WTC11 (cell line): ENCODE measurements at regions not wholly inside any gene's neighbourhood (a gene's known extent, or its start where the extent isn't known, plus 50 kb on each side); places are given as distances from the start of the nearest gene placed in this dataset.

ENCODE experiments used
- ATAC-seq: fragments of 200-7000 bp; cut with Tn5 transposase; 2 replicates; pipeline ENCODE4 v1.10.0; 2021; ENCODE audit warnings: mild to moderate bottlenecking, moderate library complexity
- CTCF ChIA-PET: fragments of 300-600 bp; sonication (Branson Sonifier 250); formaldehyde crosslinking; loops from one replicate; lab custom pipeline; 2021; ENCODE audit warnings: antibody characterized with exemption; lab: Charles Lee
- POLR2A ChIA-PET: fragments of 350-600 bp; sonication (Branson Sonifier 250); formaldehyde crosslinking; loops from one replicate; lab custom pipeline; 2021; ENCODE audit warnings: antibody characterized with exemption; lab: Charles Lee
- DNase-seq: peaks from one replicate; pipeline ENCODE4 v3.0.0; 2021; ENCODE audit warnings: low spot score
- H3K27ac Mint-ChIP-seq: 2 replicates; pipeline ENCODE4 v1.8.0; 2021; ENCODE audit warnings: mixed read lengths
- H3K27me3 Mint-ChIP-seq: 2 replicates; pipeline ENCODE4 v1.8.0; 2021; ENCODE audit warnings: low read depth, mild to moderate bottlenecking, moderate library complexity, mixed read lengths
- H3K36me3 Mint-ChIP-seq: 2 replicates; pipeline ENCODE4 v1.8.0; 2021; ENCODE audit warnings: mixed read lengths
- H3K4me1 Mint-ChIP-seq: 2 replicates; pipeline ENCODE4 v1.8.0; 2022; ENCODE audit warnings: mixed read lengths
- H3K4me3 Mint-ChIP-seq: 2 replicates; pipeline ENCODE4 v1.8.0; 2021; ENCODE audit warnings: mild to moderate bottlenecking, moderate library complexity, mixed read lengths
- H3K9me3 Mint-ChIP-seq: 2 replicates; pipeline ENCODE4 v1.8.0; 2021; ENCODE audit warnings: mixed read lengths
- AR ChIP-seq: fragments of 250-450 bp; sonication (Bioruptor Pico); IDR thresholded peaks from 2 replicates; pipeline ENCODE4 v1.9.0; 2021; ENCODE audit warnings: mild to moderate bottlenecking
- ELF4 ChIP-seq: sonication (generic); formaldehyde crosslinking; IDR thresholded peaks from 2 replicates; pipeline ENCODE4 v1.8.1; 2022; ENCODE audit warnings: low read depth, mild to moderate bottlenecking, moderate library complexity, missing genetic modification reagents
- EMX1 ChIP-seq: fragments of 250-450 bp; sonication (Bioruptor Pico); IDR thresholded peaks from 2 replicates; pipeline ENCODE4 v1.8.0; 2021; ENCODE audit warnings: mild to moderate bottlenecking
- ETV6 ChIP-seq: sonication (generic); formaldehyde crosslinking; IDR thresholded peaks from 2 replicates; pipeline ENCODE4 v1.8.1; 2022; ENCODE audit warnings: mild to moderate bottlenecking, missing genetic modification reagents
- HMGXB4 ChIP-seq: sonication (generic); formaldehyde crosslinking; IDR thresholded peaks from 2 replicates; pipeline ENCODE4 v1.8.1; 2023; ENCODE audit warnings: mild to moderate bottlenecking, moderate library complexity, missing genetic modification reagents
- JUN ChIP-seq: sonication (generic); formaldehyde crosslinking; IDR thresholded peaks from 2 replicates; pipeline ENCODE4 v1.8.0; 2023; ENCODE audit warnings: mild to moderate bottlenecking, missing genetic modification reagents
- MAX ChIP-seq: sonication (generic); formaldehyde crosslinking; IDR thresholded peaks from 2 replicates; pipeline ENCODE4 v1.8.0; 2022; ENCODE audit warnings: mild to moderate bottlenecking, missing genetic modification reagents
- MLX ChIP-seq: sonication (generic); formaldehyde crosslinking; IDR thresholded peaks from 2 replicates; pipeline ENCODE4 v1.8.1; 2023; ENCODE audit warnings: mild to moderate bottlenecking, missing genetic modification reagents, moderate library complexity
- NFE2L1 ChIP-seq: sonication (generic); formaldehyde crosslinking; IDR thresholded peaks from 2 replicates; pipeline ENCODE4 v1.8.1; 2023; ENCODE audit warnings: missing genetic modification reagents
- NR2C2 ChIP-seq: sonication (generic); formaldehyde crosslinking; IDR thresholded peaks from 2 replicates; pipeline ENCODE4 v1.8.0; 2022; ENCODE audit warnings: mild to moderate bottlenecking, missing genetic modification reagents
- NR3C1 ChIP-seq: sonication (generic); formaldehyde crosslinking; conservative IDR thresholded peaks from 2 replicates; pipeline ENCODE4 v1.8.1; 2023; ENCODE audit warnings: low read depth, mild to moderate bottlenecking, missing genetic modification reagents
- TP53 ChIP-seq: sonication (generic); formaldehyde crosslinking; IDR thresholded peaks from 2 replicates; pipeline ENCODE4 v1.8.1; 2023; ENCODE audit warnings: mild to moderate bottlenecking, missing genetic modification reagents
- ZNF121 ChIP-seq: sonication (generic); formaldehyde crosslinking; IDR thresholded peaks from 2 replicates; pipeline ENCODE4 v1.8.0; 2023; ENCODE audit warnings: missing genetic modification reagents
- ZNF219 ChIP-seq: sonication (generic); formaldehyde crosslinking; IDR thresholded peaks from 2 replicates; pipeline ENCODE4 v1.8.0; 2023; ENCODE audit warnings: missing genetic modification reagents, mild to moderate bottlenecking, borderline replicate concordance
- ZNF263 ChIP-seq: sonication (generic); formaldehyde crosslinking; IDR thresholded peaks from 2 replicates; pipeline ENCODE4 v1.8.1; 2022; ENCODE audit warnings: low read depth, mild to moderate bottlenecking, moderate library complexity, missing genetic modification reagents
- ZNF396 ChIP-seq: fragments of 250-450 bp; sonication (Bioruptor Pico); IDR thresholded peaks from 2 replicates; pipeline ENCODE4 v1.8.0; 2021; ENCODE audit warnings: mild to moderate bottlenecking, moderate library complexity, borderline replicate concordance
- TF ChIP-seq, protein P1 (sequence below): sonication (generic); formaldehyde crosslinking; IDR thresholded peaks from 2 replicates; pipeline ENCODE4 v1.8.0; 2023; ENCODE audit warnings: mild to moderate bottlenecking, missing genetic modification reagents
- TF ChIP-seq, protein P2 (sequence below): fragments of 200-600 bp; IDR thresholded peaks from 2 replicates; pipeline ENCODE4 v1.8.0; 2022; ENCODE audit warnings: antibody characterized with exemption

DNA sequence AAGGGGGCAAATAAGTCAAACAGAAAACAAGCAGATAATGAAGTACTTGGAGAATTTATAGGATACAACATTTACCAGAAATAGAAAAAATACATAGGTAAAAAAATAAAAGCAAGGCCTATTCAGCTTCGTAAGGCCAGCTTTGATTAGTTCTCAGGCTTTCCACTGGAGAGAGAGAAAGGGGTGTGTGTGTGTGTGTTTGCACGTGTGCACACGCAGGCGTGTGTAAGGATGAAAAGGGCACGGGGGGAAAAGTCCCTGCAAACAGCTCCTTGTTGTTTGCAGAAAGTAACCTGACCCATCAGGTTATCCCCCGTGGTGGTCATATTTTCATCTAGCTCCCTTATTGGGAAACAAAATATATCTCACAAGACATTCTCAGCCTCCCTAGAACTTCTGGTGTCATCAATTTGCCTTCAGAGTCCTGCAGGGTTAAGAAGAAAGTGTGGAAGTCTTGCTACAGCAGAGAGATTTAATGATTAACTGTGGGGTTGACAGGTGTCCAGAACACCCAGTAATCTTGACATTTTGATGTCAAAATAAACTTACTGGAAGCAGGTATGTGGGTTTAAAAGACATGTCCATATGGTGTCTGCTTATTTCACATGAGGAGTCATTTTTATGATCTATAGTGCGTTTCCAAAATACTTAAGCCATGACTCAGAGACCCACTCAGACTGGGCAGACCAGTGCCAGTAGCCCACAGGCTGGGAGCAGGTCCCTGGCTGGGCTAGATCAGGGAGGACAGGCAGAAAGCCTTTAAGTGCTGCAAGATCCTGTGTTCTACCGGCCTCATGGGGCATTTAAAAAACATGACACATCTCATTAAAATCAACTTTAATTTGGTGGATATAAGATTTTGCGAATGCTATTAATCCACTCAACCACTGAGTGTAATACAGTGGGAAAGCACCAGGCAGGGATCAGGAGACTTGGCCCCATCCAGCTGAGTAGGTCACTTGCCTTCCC is 487.6 kb upstream of the CAMK1G start:
- Mint-ChIP-seq H3K9me3 (peaks cover 9% of the 10 kb centered on the region; the same call in 1 of the 2 replicates), H3K27me3 (no peaks in the 10 kb centered on the region), H3K4me1 (0 out of 2 replicates have a peak, but pooled peaks cover 3% of the 10 kb centered on the region), H3K27ac (no peak overlapping the region), H3K36me3 (no peaks in the 10 kb centered on the region), H3K4me3 (no peak overlapping the region)
- DNase-seq = no peak
- TF ChIP-seq ZNF219 (CRISPR knock-in tag) = no peak
- no peak for TF ChIP-seq NFE2L1 (CRISPR knock-in tag)
- TF ChIP-seq, protein P1, sequence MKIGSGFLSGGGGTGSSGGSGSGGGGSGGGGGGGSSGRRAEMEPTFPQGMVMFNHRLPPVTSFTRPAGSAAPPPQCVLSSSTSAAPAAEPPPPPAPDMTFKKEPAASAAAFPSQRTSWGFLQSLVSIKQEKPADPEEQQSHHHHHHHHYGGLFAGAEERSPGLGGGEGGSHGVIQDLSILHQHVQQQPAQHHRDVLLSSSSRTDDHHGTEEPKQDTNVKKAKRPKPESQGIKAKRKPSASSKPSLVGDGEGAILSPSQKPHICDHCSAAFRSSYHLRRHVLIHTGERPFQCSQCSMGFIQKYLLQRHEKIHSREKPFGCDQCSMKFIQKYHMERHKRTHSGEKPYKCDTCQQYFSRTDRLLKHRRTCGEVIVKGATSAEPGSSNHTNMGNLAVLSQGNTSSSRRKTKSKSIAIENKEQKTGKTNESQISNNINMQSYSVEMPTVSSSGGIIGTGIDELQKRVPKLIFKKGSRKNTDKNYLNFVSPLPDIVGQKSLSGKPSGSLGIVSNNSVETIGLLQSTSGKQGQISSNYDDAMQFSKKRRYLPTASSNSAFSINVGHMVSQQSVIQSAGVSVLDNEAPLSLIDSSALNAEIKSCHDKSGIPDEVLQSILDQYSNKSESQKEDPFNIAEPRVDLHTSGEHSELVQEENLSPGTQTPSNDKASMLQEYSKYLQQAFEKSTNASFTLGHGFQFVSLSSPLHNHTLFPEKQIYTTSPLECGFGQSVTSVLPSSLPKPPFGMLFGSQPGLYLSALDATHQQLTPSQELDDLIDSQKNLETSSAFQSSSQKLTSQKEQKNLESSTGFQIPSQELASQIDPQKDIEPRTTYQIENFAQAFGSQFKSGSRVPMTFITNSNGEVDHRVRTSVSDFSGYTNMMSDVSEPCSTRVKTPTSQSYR (CRISPR knock-in tag) = no peak
- TF ChIP-seq ELF4 (CRISPR knock-in tag) = no peak
- no peak for TF ChIP-seq TP53 (CRISPR knock-in tag)
- TF ChIP-seq ZNF396 (CRISPR knock-in tag) = no peak
- no peak for TF ChIP-seq NR3C1 (CRISPR knock-in tag)
- TF ChIP-seq, protein P2, sequence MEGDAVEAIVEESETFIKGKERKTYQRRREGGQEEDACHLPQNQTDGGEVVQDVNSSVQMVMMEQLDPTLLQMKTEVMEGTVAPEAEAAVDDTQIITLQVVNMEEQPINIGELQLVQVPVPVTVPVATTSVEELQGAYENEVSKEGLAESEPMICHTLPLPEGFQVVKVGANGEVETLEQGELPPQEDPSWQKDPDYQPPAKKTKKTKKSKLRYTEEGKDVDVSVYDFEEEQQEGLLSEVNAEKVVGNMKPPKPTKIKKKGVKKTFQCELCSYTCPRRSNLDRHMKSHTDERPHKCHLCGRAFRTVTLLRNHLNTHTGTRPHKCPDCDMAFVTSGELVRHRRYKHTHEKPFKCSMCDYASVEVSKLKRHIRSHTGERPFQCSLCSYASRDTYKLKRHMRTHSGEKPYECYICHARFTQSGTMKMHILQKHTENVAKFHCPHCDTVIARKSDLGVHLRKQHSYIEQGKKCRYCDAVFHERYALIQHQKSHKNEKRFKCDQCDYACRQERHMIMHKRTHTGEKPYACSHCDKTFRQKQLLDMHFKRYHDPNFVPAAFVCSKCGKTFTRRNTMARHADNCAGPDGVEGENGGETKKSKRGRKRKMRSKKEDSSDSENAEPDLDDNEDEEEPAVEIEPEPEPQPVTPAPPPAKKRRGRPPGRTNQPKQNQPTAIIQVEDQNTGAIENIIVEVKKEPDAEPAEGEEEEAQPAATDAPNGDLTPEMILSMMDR = no peak
- TF ChIP-seq JUN (CRISPR knock-in tag) = no peak
- TF ChIP-seq HMGXB4 (CRISPR knock-in tag) = no peak
- no peak for TF ChIP-seq EMX1 (CRISPR knock-in tag)
- TF ChIP-seq AR (CRISPR knock-in tag) = no peak
- no peak for TF ChIP-seq ETV6 (CRISPR knock-in tag)
- no peak for TF ChIP-seq ZNF121
- no peak for TF ChIP-seq MLX (CRISPR knock-in tag)
- TF ChIP-seq NR2C2 (CRISPR knock-in tag) = no peak
- no peak for TF ChIP-seq ZNF263
- TF ChIP-seq MAX (CRISPR knock-in tag) = no peak
- CTCF ChIA-PET = interaction anchor here (0.7 to 1.8 kb wide), 3 partner anchors 10 to 112 kb away, joined by 3 to 9 read pairs (median 4); no protein-coding TSS in a partner anchor
- POLR2A ChIA-PET = no interaction called here
- ATAC-seq = no peak
